Uterus (tissue), 2 donors: ENCODE measurements at regions not wholly inside any gene's neighbourhood (a gene's known extent, or its start where the extent isn't known, plus 50 kb on each side); places are given as distances from the start of the nearest gene placed in this dataset.

ENCODE experiments used
- CTCF ChIP-seq, 4 experiments: fragments of 200-600 bp in 2 of 4; fragments of 450-650 bp in 2 of 4; sonication (generic) in 2 of 4; IDR thresholded peaks; one replicate each; pipeline ENCODE4 v1.5.1; 2016 to 2019; ENCODE audit warnings: antibody characterized with exemption in 4 of 4, mild to moderate bottlenecking in 2 of 4, moderate library complexity in 1 of 4
- POLR2A ChIP-seq, 2 donors: fragments of 450-650 bp; IDR thresholded peaks; one replicate each; pipeline ENCODE4 v1.6.1; 2016; ENCODE audit warnings: antibody characterized with exemption in 2 of 2, mild to moderate bottlenecking in 1 of 2, moderate library complexity in 1 of 2

GRCh38 chr1:79599257-79599656 lies 592.7 kb upstream of the ADGRL4 start:
- TF ChIP-seq POLR2A (IDR thresholded peaks at IDR 0.05) = no peak
- no peak for TF ChIP-seq CTCF (IDR thresholded peaks at IDR 0.05)
